Muscle layer of duodenum (tissue), 2 donors: ENCODE measurements at regions not wholly inside any gene's neighbourhood (a gene's known extent, or its start where the extent isn't known, plus 50 kb on each side); places are given as distances from the start of the nearest gene placed in this dataset.

Source experiments
- H3K27ac ChIP-seq: one replicate; pipeline ENCODE4 v1.7.0; 2013; ENCODE audit warnings: mild to moderate bottlenecking, low read length
- H3K27me3 ChIP-seq: one replicate; pipeline ENCODE4 v1.7.0; 2013; ENCODE audit warnings: low read depth, mild to moderate bottlenecking, control low read depth, low read length
- H3K36me3 ChIP-seq, 2 donors: one replicate each; pipeline ENCODE4 v1.7.0; 2013; ENCODE audit warnings: low read length in 2 of 2, control low read depth in 1 of 2, mild to moderate bottlenecking in 1 of 2; ENCODE audit not compliant: insufficient read depth in 2 of 2, control insufficient read depth in 1 of 2
- H3K4me1 ChIP-seq, 2 donors: one replicate each; pipeline ENCODE4 v1.7.0; 2013; ENCODE audit warnings: low read length in 2 of 2, mild to moderate bottlenecking in 2 of 2, control low read depth in 1 of 2, moderate library complexity in 1 of 2; ENCODE audit not compliant: insufficient read depth in 2 of 2, control insufficient read depth in 1 of 2
- H3K4me3 ChIP-seq, 2 donors: one replicate each; pipeline ENCODE4 v1.7.0; 2013; ENCODE audit warnings: low read length in 2 of 2, low read depth in 1 of 2, mild to moderate bottlenecking in 1 of 2
- H3K9me3 ChIP-seq, 2 donors: one replicate each; pipeline ENCODE4 v1.7.0; 2013; ENCODE audit warnings: low read length in 2 of 2, control low read depth in 1 of 2, mild to moderate bottlenecking in 1 of 2; ENCODE audit not compliant: control insufficient read depth in 1 of 2
- donor health status: healthy.

DNA sequence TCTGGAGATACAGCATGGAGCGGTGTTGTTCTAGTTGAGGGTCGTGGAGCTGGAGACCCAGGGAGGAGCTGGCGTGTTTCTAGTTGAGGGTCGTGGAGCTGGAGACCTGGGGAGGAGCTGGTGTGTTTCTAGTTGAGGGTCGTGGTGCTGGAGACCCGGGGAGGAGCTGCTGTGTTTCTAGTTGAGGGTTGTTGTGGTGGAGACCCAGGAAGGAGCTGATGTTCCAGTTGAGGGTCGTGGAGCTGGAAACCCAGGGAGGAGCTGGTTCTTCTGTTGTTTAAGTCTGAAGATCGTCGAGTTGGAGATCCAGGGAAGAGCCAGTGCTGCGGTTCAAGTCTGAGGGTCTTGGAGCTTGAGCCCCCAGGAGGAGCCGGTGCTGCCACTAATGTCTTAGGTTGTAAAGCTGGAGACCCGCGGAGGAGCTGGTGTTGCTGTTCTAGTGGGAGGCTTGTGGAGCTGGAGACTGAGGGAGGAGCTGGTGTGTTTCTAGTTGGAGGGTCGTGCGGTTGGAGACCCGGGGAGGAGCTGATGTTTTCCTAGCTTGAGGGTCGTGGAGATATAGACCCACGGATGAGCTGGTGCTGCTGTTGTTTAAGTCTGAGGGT, 155.3 kb downstream of the RTP5 start:
- Histone ChIP-seq H3K9me3 (no peaks in the 10 kb centered on the region), H3K4me3 (no peak overlapping the region), H3K27me3 (peaks cover 6% of the 10 kb centered on the region), H3K4me1 (no peaks in the 10 kb centered on the region), H3K36me3 (no peaks in the 10 kb centered on the region), H3K27ac (no peak overlapping the region)

DNA sequence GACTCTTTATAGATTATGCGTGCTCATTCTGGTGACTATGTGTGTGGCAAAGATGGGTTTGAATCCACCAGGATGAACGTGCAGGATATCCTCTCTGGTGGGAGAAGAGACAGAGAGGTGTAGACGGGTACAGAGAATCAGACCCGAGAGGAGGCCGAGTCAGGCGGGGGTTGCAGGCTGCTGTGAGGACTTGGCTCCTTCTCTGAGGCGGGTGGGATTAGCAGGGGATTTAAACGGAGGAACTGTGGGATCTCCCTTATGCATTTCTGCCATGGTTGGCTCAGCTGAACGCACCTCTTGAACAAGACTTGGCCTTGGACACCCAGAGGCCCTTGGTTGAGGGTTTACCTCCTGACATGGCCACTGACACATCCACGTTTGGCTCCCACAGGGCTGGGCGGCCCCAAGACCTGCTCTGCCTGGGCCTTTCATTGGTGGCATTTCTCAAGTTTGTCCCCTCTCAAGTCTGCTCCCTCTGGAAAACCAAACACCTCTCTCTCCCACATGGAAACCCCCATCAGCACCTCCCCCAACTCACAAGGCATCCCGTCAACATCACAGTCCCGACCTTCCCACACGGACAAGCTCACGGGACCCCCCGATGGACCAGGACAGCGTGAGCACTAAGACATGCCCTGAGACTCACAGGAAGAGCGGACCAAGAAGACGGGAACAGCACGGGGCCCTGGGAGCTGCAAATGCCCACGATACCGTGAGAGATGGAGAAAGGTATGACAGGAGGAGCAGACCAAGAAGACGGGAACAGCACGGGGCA, 158.3 kb downstream of the RTP5 start:
- Histone ChIP-seq H3K4me3 (no peak overlapping the region), H3K4me1 (no peaks in the 10 kb centered on the region), H3K36me3 (no peaks in the 10 kb centered on the region), H3K27me3 (peaks cover 6% of the 10 kb centered on the region), H3K9me3 (no peaks in the 10 kb centered on the region), H3K27ac (no peak overlapping the region)

DNA sequence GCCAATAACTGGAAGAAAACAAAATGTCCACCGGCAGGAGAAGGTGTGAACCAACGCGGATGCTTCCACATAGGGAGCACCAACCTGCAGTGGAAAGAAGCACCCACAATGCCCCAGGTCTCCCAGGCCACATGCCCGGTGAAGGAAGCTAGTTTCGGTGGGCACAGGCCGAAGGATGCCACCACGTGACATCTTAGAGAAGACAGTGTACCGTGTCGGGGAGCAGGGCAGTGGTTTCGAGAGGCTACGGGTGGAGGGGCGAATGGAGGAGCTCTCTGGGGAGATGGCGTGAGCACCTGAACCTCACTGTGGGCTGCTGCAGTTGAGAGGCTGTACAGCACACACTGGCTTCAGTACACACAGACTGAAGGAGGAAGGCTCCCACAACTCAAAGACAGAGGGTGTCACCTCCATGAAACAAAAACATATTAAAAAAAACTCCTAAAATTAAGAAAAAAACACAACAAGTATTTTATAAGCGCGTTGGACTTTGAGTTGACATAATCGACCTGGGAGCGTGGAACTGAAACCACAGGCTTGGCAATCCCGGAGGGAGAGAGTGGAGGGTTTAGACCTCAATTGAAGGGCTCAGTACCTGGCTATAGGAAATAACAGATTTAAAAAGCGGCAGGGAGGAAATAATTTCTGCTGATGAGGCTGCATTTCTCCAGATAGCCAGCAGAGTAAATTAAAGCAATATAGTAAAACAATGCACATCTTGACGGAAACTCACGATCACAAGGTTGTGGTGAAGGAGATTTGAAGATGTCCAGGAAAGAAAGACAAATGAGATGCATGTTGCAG, 160.1 kb downstream of the RTP5 start:
- Histone ChIP-seq H3K27me3 (peaks cover 4% of the 10 kb centered on the region), H3K36me3 (no peaks in the 10 kb centered on the region), H3K4me3 (no peak overlapping the region), H3K9me3 (no peaks in the 10 kb centered on the region), H3K4me1 (no peaks in the 10 kb centered on the region), H3K27ac (no peak overlapping the region)

DNA sequence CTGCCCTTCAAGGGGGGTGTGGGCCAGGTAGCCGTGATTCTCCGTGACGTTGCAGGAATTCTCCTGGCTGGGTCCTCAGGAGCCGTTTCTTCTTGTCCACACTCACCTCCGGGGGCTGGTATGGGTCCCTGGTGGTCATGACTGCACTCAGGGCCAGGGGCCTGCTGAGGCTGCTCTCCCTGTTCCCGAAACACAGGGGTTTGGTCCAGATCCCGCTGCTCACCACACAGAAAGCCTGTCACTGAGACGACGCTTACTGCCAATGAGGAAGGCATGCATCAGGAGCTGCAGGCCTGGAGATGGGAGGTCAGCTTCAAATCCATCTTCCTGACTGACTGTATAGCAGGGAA, 160.7 kb downstream of the RTP5 start:
- Histone ChIP-seq H3K27me3 (no peaks in the 10 kb centered on the region), H3K9me3 (no peaks in the 10 kb centered on the region), H3K4me3 (no peak overlapping the region), H3K4me1 (no peaks in the 10 kb centered on the region), H3K36me3 (no peaks in the 10 kb centered on the region), H3K27ac (no peak overlapping the region)

DNA sequence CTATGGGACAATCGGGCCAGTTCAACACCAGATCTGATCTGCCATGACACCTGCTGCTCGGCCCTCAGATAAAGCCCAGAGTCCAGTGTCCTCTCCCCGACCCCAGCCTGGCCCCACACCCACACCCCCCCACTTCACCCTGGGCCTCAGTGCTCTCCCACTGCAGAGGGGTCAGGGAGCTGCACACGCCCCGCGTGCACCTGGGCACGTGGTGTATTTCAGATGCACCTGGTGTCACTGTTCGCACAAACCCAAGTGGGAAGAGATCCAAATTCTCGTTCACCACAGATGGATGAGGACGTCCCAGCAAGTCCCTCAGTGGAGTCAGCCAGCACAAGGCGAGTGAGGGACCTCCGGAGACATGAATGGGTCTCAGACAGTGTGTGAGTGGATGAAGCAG, 161.3 kb downstream of the RTP5 start:
- H3K4me1 ChIP-seq: no peaks in the 10 kb centered on the region
- no peaks in the 10 kb centered on the region for H3K9me3 ChIP-seq
- H3K27ac ChIP-seq: no peak overlapping the region
- no peaks in the 10 kb centered on the region for H3K36me3 ChIP-seq
- no peak overlapping the region for H3K4me3 ChIP-seq
- no peaks in the 10 kb centered on the region for H3K27me3 ChIP-seq

GRCh38 chr2:242031481-242032019, 162.0 kb downstream of the RTP5 start:
- no peaks in the 10 kb centered on the region for H3K4me1 ChIP-seq
- no peak overlapping the region for H3K4me3 ChIP-seq
- no peaks in the 10 kb centered on the region for H3K27me3 ChIP-seq
- H3K36me3 ChIP-seq: no peaks in the 10 kb centered on the region
- no peak overlapping the region for H3K27ac ChIP-seq
- no peaks in the 10 kb centered on the region for H3K9me3 ChIP-seq

- H3K27me3 ChIP-seq: no peaks in the 10 kb centered on the region
- no peaks in the 10 kb centered on the region for H3K4me1 ChIP-seq
These were observed 163.5 kb downstream of the RTP5 start for GRCh38 chr2:242032780-242033656.

GRCh38 chr2:242034138-242034537, 164.6 kb downstream of the RTP5 start:
- H3K27ac ChIP-seq: no peak overlapping the region
- no peak overlapping the region for H3K4me3 ChIP-seq
- no peaks in the 10 kb centered on the region for H3K36me3 ChIP-seq
- no peaks in the 10 kb centered on the region for H3K9me3 ChIP-seq
- no peaks in the 10 kb centered on the region for H3K27me3 ChIP-seq
- no peaks in the 10 kb centered on the region for H3K4me1 ChIP-seq

More at GRCh38 chr2:242032780-242033656, 163.5 kb downstream of the RTP5 start:
- no peak overlapping the region for H3K4me3 ChIP-seq
- H3K36me3 ChIP-seq: no peaks in the 10 kb centered on the region
- H3K9me3 ChIP-seq: no peaks in the 10 kb centered on the region
- no peak overlapping the region for H3K27ac ChIP-seq

GRCh38 chr2:242034996-242035814, 165.7 kb downstream of the RTP5 start:
- Histone ChIP-seq H3K36me3 (no peaks in the 10 kb centered on the region), H3K27ac (no peak overlapping the region), H3K27me3 (no peaks in the 10 kb centered on the region), H3K9me3 (no peaks in the 10 kb centered on the region), H3K4me1 (no peaks in the 10 kb centered on the region), H3K4me3 (no peak overlapping the region)

- H3K4me3 ChIP-seq: no peak overlapping the region
- H3K36me3 ChIP-seq: no peaks in the 10 kb centered on the region
- no peaks in the 10 kb centered on the region for H3K9me3 ChIP-seq
- no peaks in the 10 kb centered on the region for H3K4me1 ChIP-seq
- H3K27me3 ChIP-seq: no peaks in the 10 kb centered on the region
- H3K27ac ChIP-seq: no peak overlapping the region
These were observed 166.5 kb downstream of the RTP5 start for GRCh38 chr2:242035858-242036652.
